ENCODE measurements at regions not wholly inside any gene's neighbourhood (a gene's known extent, or its start where the extent isn't known, plus 50 kb on each side); places are given as distances from the start of the nearest gene placed in this dataset.

- Histone ChIP-seq H4K20me1 (ENCODE audit: insufficient read depth, low read length) (no peaks in the 10 kb centered on the region), H3K79me2 (ENCODE audit: insufficient read depth, low read depth, low read length) (no peaks in the 10 kb centered on the region), H3K4me1 (ENCODE audit: insufficient read depth, low read length, poor library complexity, severe bottlenecking) (peaks cover 17% of the 10 kb centered on the region), H2AFZ (ENCODE audit: low read length) (no peak overlapping the region), H3K9me2 (ENCODE audit: insufficient read depth, low read length) (no peaks in the 10 kb centered on the region), H3K4me3 (ENCODE audit: low read depth, low read length, poor library complexity, severe bottlenecking) (no peak overlapping the region), H3K27ac (ENCODE audit: low read depth, low read length, poor library complexity, severe bottlenecking) (no peak overlapping the region), H3K9me3 (ENCODE audit: low read length) (peaks cover 7% of the 10 kb centered on the region), H3K36me3 (ENCODE audit: insufficient read depth, low read length) (no peaks in the 10 kb centered on the region), H3K4me2 (ENCODE audit: low read length) (no peak overlapping the region)
- TF ChIP-seq EZH2phosphoT487 (IDR thresholded peaks at IDR 0.05; ENCODE audit: borderline replicate concordance, low read depth, low read length), result no peak
- TF ChIP-seq, protein P1, sequence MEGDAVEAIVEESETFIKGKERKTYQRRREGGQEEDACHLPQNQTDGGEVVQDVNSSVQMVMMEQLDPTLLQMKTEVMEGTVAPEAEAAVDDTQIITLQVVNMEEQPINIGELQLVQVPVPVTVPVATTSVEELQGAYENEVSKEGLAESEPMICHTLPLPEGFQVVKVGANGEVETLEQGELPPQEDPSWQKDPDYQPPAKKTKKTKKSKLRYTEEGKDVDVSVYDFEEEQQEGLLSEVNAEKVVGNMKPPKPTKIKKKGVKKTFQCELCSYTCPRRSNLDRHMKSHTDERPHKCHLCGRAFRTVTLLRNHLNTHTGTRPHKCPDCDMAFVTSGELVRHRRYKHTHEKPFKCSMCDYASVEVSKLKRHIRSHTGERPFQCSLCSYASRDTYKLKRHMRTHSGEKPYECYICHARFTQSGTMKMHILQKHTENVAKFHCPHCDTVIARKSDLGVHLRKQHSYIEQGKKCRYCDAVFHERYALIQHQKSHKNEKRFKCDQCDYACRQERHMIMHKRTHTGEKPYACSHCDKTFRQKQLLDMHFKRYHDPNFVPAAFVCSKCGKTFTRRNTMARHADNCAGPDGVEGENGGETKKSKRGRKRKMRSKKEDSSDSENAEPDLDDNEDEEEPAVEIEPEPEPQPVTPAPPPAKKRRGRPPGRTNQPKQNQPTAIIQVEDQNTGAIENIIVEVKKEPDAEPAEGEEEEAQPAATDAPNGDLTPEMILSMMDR (conservative IDR thresholded peaks at IDR 0.05; ENCODE audit: low read length), result no peak
- intact Hi-C loops (cut with micrococcal nuclease; ENCODE audit: unreplicated experiment), result no loop called here
- BruUV-seq (replicated peaks), result no TSS peak
- CTCF ChIA-PET (ENCODE audit: unreplicated experiment), result no interaction called here
- no peak for DNase-seq (ENCODE audit: low spot score)
- POLR2A ChIA-PET, result no interaction called here
Measured at GRCh38 chr5:54612711-54613110, 95.2 kb downstream of the SNX18 start.

- BruUV-seq (replicated peaks), result no TSS peak
- no peak for DNase-seq (ENCODE audit: low spot score)
- ChIA-PET CTCF (ENCODE audit: unreplicated experiment) (no interaction called here), POLR2A (interaction anchor here (1.0 kb wide), 1 partner anchor 8 kb away, joined by 4 read pairs; no protein-coding TSS in a partner anchor)
- H3K4me2 ChIP-seq (ENCODE audit: low read length), result no peak overlapping the region
- no peak overlapping the region for H3K27ac ChIP-seq (ENCODE audit: low read depth, low read length, poor library complexity, severe bottlenecking)
- H4K20me1 ChIP-seq (ENCODE audit: insufficient read depth, low read length), result no peaks in the 10 kb centered on the region
- peak overlapping the region; percentile 5; the same call in 1 of the 2 replicates for H2AFZ ChIP-seq (ENCODE audit: low read length)
- TF ChIP-seq EZH2phosphoT487 (IDR thresholded peaks at IDR 0.05; ENCODE audit: borderline replicate concordance, low read depth, low read length), result no peak
- no peaks in the 10 kb centered on the region for H3K9me2 ChIP-seq (ENCODE audit: insufficient read depth, low read length)
- H3K4me3 ChIP-seq (ENCODE audit: low read depth, low read length, poor library complexity, severe bottlenecking), result no peak overlapping the region
- H3K36me3 ChIP-seq (ENCODE audit: insufficient read depth, low read length), result no peaks in the 10 kb centered on the region
- peaks cover 17% of the 10 kb centered on the region for H3K4me1 ChIP-seq (ENCODE audit: insufficient read depth, low read length, poor library complexity, severe bottlenecking)
- intact Hi-C loops (cut with micrococcal nuclease; ENCODE audit: unreplicated experiment), result no loop called here
- H3K9me3 ChIP-seq (ENCODE audit: low read length), result peaks cover 7% of the 10 kb centered on the region
- no peaks in the 10 kb centered on the region for H3K79me2 ChIP-seq (ENCODE audit: insufficient read depth, low read depth, low read length)
Measured at GRCh38 chr5:54611290-54611951, 93.9 kb downstream of the SNX18 start.

GRCh38 chr5:54610197-54610944 is 92.8 kb downstream of the SNX18 start:
- POLR2A ChIA-PET, result interaction anchor here (1.0 to 1.9 kb wide), 2 partner anchors 9 to 27 kb away, joined by 4 to 6 read pairs; no protein-coding TSS in a partner anchor
- Histone ChIP-seq H2AFZ (ENCODE audit: low read length) (peak overlapping the region; percentile 5; the same call in 1 of the 2 replicates), H3K9me2 (ENCODE audit: insufficient read depth, low read length) (no peaks in the 10 kb centered on the region), H3K79me2 (ENCODE audit: insufficient read depth, low read depth, low read length) (no peaks in the 10 kb centered on the region), H3K9me3 (ENCODE audit: low read length) (peaks cover 7% of the 10 kb centered on the region), H4K20me1 (ENCODE audit: insufficient read depth, low read length) (no peaks in the 10 kb centered on the region), H3K27ac (ENCODE audit: low read depth, low read length, poor library complexity, severe bottlenecking) (peak overlapping the region; percentile 7), H3K4me2 (ENCODE audit: low read length) (peak overlapping the region; percentile 39), H3K4me3 (ENCODE audit: low read depth, low read length, poor library complexity, severe bottlenecking) (no peak overlapping the region), H3K36me3 (ENCODE audit: insufficient read depth, low read length) (no peaks in the 10 kb centered on the region), H3K4me1 (ENCODE audit: insufficient read depth, low read length, poor library complexity, severe bottlenecking) (peaks cover 17% of the 10 kb centered on the region)
- intact Hi-C loops (cut with micrococcal nuclease; ENCODE audit: unreplicated experiment), result no loop called here
- BruUV-seq (replicated peaks), result no TSS peak
- CTCF ChIA-PET (ENCODE audit: unreplicated experiment), result no interaction called here
- DNase-seq (ENCODE audit: low spot score), result peak; percentile 63
- TF ChIP-seq EZH2phosphoT487 (IDR thresholded peaks at IDR 0.05; ENCODE audit: borderline replicate concordance, low read depth, low read length), result no peak
- TF ChIP-seq, protein P1 (conservative IDR thresholded peaks at IDR 0.05; ENCODE audit: low read length), result no peak
